ENCODE measurements at regions not wholly inside any gene's neighbourhood (a gene's known extent, or its start where the extent isn't known, plus 50 kb on each side); places are given as distances from the start of the nearest gene placed in this dataset.

DNA sequence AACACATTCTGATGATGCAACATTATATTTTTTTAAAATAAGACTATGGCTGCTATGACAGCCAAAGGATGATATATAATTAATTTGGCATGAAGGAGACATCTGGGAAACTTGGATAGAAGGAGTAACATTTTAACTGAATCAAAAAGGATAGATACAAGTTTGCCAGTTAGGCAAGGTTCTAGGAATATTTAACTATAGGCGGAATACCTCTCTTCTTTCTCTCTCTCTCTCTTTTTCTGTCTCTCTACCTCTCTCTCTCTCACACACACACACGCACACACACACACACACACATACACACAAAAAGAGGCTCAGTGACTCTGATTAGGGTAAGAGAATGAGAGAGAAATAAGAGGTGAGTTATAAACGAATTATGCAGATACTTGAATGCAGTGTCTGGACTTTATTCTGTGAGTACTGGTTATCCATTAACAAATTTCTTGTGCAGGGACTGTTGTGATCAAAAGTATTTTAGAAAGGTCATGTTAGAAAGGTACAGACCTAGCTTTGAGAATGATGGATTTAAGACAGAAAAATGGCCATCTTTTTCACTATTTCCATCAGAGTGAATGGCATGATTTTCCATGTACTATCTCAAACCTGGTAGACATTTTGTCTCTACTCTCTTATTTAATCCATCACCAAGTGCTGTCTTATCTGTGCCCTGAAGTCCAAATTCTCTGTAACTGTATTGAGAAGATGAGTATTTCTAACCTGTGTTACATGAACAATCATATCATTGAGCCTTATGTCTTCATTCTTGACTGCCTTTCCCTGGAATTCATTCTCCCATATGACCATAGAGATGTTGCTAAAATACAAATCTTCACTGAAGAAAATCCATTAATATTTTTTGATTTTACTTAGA lies 1106.9 kb upstream of the ADGRL4 start:
- TF ChIP-seq POLR2AphosphoS5 (IDR thresholded peaks at IDR 0.05) = no peak
- TF ChIP-seq, protein P1, sequence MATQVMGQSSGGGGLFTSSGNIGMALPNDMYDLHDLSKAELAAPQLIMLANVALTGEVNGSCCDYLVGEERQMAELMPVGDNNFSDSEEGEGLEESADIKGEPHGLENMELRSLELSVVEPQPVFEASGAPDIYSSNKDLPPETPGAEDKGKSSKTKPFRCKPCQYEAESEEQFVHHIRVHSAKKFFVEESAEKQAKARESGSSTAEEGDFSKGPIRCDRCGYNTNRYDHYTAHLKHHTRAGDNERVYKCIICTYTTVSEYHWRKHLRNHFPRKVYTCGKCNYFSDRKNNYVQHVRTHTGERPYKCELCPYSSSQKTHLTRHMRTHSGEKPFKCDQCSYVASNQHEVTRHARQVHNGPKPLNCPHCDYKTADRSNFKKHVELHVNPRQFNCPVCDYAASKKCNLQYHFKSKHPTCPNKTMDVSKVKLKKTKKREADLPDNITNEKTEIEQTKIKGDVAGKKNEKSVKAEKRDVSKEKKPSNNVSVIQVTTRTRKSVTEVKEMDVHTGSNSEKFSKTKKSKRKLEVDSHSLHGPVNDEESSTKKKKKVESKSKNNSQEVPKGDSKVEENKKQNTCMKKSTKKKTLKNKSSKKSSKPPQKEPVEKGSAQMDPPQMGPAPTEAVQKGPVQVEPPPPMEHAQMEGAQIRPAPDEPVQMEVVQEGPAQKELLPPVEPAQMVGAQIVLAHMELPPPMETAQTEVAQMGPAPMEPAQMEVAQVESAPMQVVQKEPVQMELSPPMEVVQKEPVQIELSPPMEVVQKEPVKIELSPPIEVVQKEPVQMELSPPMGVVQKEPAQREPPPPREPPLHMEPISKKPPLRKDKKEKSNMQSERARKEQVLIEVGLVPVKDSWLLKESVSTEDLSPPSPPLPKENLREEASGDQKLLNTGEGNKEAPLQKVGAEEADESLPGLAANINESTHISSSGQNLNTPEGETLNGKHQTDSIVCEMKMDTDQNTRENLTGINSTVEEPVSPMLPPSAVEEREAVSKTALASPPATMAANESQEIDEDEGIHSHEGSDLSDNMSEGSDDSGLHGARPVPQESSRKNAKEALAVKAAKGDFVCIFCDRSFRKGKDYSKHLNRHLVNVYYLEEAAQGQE (IDR thresholded peaks at IDR 0.05; ENCODE audit: borderline replicate concordance) = no peak
- TF ChIP-seq MXI1 (conservative IDR thresholded peaks at IDR 0.05; ENCODE audit: poor library complexity, severe bottlenecking) = no peak
- TF ChIP-seq, protein P2, sequence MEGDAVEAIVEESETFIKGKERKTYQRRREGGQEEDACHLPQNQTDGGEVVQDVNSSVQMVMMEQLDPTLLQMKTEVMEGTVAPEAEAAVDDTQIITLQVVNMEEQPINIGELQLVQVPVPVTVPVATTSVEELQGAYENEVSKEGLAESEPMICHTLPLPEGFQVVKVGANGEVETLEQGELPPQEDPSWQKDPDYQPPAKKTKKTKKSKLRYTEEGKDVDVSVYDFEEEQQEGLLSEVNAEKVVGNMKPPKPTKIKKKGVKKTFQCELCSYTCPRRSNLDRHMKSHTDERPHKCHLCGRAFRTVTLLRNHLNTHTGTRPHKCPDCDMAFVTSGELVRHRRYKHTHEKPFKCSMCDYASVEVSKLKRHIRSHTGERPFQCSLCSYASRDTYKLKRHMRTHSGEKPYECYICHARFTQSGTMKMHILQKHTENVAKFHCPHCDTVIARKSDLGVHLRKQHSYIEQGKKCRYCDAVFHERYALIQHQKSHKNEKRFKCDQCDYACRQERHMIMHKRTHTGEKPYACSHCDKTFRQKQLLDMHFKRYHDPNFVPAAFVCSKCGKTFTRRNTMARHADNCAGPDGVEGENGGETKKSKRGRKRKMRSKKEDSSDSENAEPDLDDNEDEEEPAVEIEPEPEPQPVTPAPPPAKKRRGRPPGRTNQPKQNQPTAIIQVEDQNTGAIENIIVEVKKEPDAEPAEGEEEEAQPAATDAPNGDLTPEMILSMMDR (IDR thresholded peaks at IDR 0.05; ENCODE audit: poor library complexity, severe bottlenecking) = no peak
- TF ChIP-seq EZH2 (IDR thresholded peaks at IDR 0.05; ENCODE audit: borderline replicate concordance, insufficient read depth, low read length, poor library complexity, severe bottlenecking) = no peak
- TF ChIP-seq SMC3 (conservative IDR thresholded peaks at IDR 0.05; ENCODE audit: poor library complexity) = no peak
- no peak for TF ChIP-seq RAD21 (conservative IDR thresholded peaks at IDR 0.05)
- no peak for TF ChIP-seq TAF1 (IDR thresholded peaks at IDR 0.05; ENCODE audit: low read depth)
- no peak for TF ChIP-seq EP300 (conservative IDR thresholded peaks at IDR 0.05; ENCODE audit: poor library complexity, severe bottlenecking)
- H3F3A ChIP-seq (ENCODE audit: insufficient read depth, low read length, poor library complexity, severe bottlenecking) = no peaks in the 10 kb centered on the region
- H3K36me3 ChIP-seq (ENCODE audit: insufficient read depth, low read length) = no peaks in the 10 kb centered on the region
- H3K27me3 ChIP-seq (ENCODE audit: insufficient read depth, low read depth, low read length) = no peaks in the 10 kb centered on the region
- H3K9ac ChIP-seq (ENCODE audit: low read length) = no peak overlapping the region
- H3K9me2 ChIP-seq (ENCODE audit: insufficient read depth, low read length) = no peaks in the 10 kb centered on the region
- no peak overlapping the region for H3K27ac ChIP-seq (ENCODE audit: low read length)
- no peaks in the 10 kb centered on the region for H3K79me2 ChIP-seq (replicated peaks; ENCODE audit: insufficient read depth, low read length)
- no peak overlapping the region for H3K4me2 ChIP-seq (ENCODE audit: low read length)
- no peak overlapping the region for H3K4me3 ChIP-seq (ENCODE audit: low read length)
- no peaks in the 10 kb centered on the region for H4K20me1 ChIP-seq (ENCODE audit: insufficient read depth)
- no peaks in the 10 kb centered on the region for H3K9me3 ChIP-seq (ENCODE audit: low read length)
- no peak overlapping the region for H2AFZ ChIP-seq (ENCODE audit: low read depth, low read length)

DNA sequence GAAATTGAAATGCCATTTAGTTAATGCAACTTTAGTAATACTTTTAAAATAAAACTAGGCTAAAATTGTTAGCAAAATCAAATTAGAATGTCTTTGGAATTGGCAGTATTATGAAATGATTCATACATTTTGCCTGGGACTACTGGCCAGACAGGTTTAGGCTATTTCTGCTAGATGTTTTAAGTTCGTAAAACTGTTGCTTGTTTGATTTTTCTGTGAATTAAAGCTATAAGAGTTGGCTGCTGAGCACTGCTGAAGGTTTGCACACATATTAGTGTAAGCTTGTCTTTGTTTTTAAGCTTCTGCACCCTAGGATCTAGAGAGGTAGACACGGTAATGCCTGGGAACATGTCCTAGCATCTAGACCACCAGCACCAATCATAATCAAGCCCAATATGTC lies 1094.6 kb upstream of the ADGRL4 start:
- Histone ChIP-seq H3K4me2 (ENCODE audit: low read length) (no peak overlapping the region), H3K9ac (ENCODE audit: low read length) (no peak overlapping the region), H3K36me3 (ENCODE audit: insufficient read depth, low read length) (no peaks in the 10 kb centered on the region), H4K20me1 (ENCODE audit: insufficient read depth) (no peaks in the 10 kb centered on the region), H3K4me3 (ENCODE audit: low read length) (no peak overlapping the region), H3K27me3 (ENCODE audit: insufficient read depth, low read depth, low read length) (no peaks in the 10 kb centered on the region), H3K27ac (ENCODE audit: low read length) (no peak overlapping the region), H2AFZ (ENCODE audit: low read depth, low read length) (no peak overlapping the region), H3K79me2 (replicated peaks; ENCODE audit: insufficient read depth, low read length) (no peaks in the 10 kb centered on the region), H3K9me2 (ENCODE audit: insufficient read depth, low read length) (no peaks in the 10 kb centered on the region), H3K9me3 (ENCODE audit: low read length) (no peaks in the 10 kb centered on the region), H3F3A (ENCODE audit: insufficient read depth, low read length, poor library complexity, severe bottlenecking) (no peaks in the 10 kb centered on the region)
- TF ChIP-seq EP300 (conservative IDR thresholded peaks at IDR 0.05; ENCODE audit: poor library complexity, severe bottlenecking) (no peak), MXI1 (conservative IDR thresholded peaks at IDR 0.05; ENCODE audit: poor library complexity, severe bottlenecking) (no peak), POLR2AphosphoS5 (IDR thresholded peaks at IDR 0.05) (no peak), TAF1 (IDR thresholded peaks at IDR 0.05; ENCODE audit: low read depth) (no peak), EZH2 (IDR thresholded peaks at IDR 0.05; ENCODE audit: borderline replicate concordance, insufficient read depth, low read length, poor library complexity, severe bottlenecking) (no peak), SMC3 (conservative IDR thresholded peaks at IDR 0.05; ENCODE audit: poor library complexity) (no peak)
- TF ChIP-seq, protein P2 (IDR thresholded peaks at IDR 0.05; ENCODE audit: poor library complexity, severe bottlenecking) = no peak
- TF ChIP-seq, protein P1 (IDR thresholded peaks at IDR 0.05; ENCODE audit: borderline replicate concordance) = no peak

Data from neural cell (in vitro differentiated cells).